Epithelial cell of proximal tubule (primary cell): ENCODE measurements at regions not wholly inside any gene's neighbourhood (a gene's known extent, or its start where the extent isn't known, plus 50 kb on each side); places are given as distances from the start of the nearest gene placed in this dataset.

Experiments
- DNase-seq: peaks from one replicate; pipeline ENCODE4 v3.0.0-alpha.2; 2011; ENCODE audit warnings: low read depth
- H3K4me3 ChIP-seq: 2 replicates; pipeline ENCODE4 v1.5.1; 2011; ENCODE audit warnings: low read depth, mild to moderate bottlenecking, low read length
- TF ChIP-seq, protein P1 (sequence below): conservative IDR thresholded peaks from 2 replicates; pipeline ENCODE4 v1.5.1; 2012; ENCODE audit warnings: low read depth, mild to moderate bottlenecking, low read length

DNA sequence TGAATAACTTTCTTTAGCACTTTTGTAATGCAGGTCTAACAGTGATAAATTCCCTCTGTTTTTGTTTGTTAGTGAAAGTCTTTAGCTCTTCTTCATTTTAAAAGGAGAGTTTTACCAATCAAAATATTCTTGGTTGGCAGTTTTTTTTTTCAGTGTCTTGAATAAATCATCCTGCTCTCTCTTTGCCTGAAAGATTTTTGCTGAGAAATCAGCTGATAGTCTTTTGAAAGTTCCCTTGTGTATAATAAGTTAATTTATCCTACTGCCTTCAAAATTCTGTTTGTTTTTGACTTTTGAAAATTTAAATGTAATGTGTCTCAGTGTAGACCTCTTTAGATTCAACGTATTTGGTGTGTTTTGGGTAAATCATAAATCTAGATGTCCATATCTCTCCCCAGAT lies 205.7 kb upstream of the NXPH2 start:
- DNase-seq, result no peak
- H3K4me3 ChIP-seq, result no peak overlapping the region
- TF ChIP-seq, protein P1, sequence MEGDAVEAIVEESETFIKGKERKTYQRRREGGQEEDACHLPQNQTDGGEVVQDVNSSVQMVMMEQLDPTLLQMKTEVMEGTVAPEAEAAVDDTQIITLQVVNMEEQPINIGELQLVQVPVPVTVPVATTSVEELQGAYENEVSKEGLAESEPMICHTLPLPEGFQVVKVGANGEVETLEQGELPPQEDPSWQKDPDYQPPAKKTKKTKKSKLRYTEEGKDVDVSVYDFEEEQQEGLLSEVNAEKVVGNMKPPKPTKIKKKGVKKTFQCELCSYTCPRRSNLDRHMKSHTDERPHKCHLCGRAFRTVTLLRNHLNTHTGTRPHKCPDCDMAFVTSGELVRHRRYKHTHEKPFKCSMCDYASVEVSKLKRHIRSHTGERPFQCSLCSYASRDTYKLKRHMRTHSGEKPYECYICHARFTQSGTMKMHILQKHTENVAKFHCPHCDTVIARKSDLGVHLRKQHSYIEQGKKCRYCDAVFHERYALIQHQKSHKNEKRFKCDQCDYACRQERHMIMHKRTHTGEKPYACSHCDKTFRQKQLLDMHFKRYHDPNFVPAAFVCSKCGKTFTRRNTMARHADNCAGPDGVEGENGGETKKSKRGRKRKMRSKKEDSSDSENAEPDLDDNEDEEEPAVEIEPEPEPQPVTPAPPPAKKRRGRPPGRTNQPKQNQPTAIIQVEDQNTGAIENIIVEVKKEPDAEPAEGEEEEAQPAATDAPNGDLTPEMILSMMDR, result no peak

DNA sequence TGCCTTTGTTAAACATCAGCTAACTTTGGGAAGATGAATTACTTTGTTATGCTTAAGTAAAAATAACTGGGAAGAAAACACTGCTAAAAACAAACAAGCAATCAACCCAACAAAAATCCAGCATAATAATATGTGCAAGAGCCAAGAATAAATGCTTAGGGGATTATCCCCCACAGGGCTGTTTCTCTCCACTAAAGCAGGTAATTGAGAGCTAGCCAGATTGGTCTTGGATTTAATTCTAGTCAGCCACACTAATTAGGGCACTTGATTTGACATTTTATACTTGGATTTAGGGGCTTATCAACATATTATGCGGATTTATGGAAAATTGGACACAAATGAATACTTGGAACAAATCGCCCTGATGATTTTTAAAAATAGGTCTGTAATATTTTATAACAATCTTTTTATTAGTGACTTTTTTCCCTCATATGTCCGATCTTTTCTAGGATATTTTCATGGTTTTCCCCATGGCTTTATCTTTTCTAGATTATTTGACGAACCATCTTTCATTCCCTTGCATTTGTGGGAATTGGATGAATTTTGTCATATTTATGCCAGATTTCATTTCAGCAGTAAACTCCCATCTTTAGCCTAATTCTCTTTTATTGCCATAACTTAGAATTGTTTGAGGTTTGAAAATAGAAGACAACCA lies 199.1 kb upstream of the NXPH2 start:
- DNase-seq, result no peak
- TF ChIP-seq, protein P1, result no peak
- no peak overlapping the region for H3K4me3 ChIP-seq

DNA sequence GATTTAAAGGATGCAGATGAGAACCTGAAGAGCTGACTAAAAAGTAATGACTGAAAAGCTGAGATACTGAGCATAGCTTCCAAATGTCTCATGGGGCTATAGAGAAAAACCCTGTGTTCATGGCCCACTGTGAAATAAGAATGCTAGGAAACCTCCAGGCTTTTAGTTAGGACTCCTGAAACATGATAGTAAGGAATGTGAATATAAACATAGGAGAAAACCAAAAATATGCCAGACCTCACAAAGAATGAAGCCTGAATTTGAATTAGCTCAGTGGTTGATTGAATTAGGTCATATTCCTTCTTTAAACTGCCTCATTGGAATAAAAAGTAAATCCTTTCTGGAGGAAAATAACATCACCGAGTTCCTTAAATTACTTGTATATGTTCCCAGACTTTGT lies 194.5 kb upstream of the NXPH2 start:
- DNase-seq, result no peak
- H3K4me3 ChIP-seq, result no peak overlapping the region
- TF ChIP-seq, protein P1, result no peak

DNA sequence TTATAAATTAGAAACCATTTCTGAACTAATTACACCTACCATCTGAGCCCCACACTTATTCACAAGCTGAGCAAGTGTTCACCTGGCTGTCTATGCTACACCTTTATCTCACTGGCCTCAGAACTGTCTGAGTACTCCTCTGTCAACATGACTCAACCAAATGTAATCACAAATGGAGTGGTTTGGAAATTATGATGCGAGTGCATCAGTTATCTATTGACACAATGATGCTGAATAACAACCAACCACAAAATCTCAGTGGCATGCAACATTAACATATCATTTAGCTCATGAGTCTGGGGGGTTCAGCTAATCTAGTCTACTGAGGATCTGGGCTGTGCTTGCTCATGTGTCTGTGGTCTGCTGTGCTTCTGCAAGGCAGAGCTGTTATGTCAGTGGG lies 184.2 kb upstream of the NXPH2 start:
- H3K4me3 ChIP-seq, result no peak overlapping the region
- TF ChIP-seq, protein P1, result no peak
- no peak for DNase-seq

DNA sequence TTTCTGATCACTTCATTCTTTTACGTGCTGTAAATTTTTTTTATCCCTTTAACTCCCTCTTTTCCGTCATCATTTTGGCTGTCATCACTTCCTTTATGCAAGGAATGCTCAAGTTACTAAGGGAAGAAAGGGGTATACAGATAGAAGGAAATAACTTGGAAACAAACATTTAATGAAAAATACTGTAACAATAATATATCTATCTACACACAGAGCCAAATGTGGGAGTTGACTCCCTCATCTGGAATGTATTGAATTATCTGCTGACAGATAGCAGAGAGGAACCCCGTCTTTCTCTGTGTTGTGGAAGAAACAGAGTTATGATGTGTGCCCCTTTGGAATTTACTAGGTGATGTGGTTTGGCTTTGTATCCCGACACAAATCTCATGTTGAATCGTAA lies 182.5 kb upstream of the NXPH2 start:
- DNase-seq, result no peak
- no peak overlapping the region for H3K4me3 ChIP-seq
- TF ChIP-seq, protein P1, result no peak

DNA sequence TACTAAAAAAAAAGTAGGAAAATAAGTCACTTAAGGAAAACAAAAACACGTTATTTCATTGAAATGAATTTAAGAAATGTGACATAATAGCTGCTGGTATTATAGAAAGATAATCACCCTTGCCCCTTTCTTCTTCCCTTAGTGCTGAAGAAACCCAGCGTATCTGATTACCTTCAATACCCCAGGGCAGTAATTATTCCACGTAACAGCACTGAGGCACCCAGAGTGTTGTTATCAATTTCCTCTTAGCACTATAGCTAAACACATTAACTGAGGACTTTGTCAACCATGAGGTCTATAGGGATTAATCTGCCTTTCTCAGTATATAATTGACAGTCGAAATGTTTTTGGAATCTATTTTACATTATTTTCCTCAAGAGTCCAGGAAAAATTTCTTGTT lies 180.0 kb upstream of the NXPH2 start:
- no peak overlapping the region for H3K4me3 ChIP-seq
- TF ChIP-seq, protein P1, result no peak
- no peak for DNase-seq

DNA sequence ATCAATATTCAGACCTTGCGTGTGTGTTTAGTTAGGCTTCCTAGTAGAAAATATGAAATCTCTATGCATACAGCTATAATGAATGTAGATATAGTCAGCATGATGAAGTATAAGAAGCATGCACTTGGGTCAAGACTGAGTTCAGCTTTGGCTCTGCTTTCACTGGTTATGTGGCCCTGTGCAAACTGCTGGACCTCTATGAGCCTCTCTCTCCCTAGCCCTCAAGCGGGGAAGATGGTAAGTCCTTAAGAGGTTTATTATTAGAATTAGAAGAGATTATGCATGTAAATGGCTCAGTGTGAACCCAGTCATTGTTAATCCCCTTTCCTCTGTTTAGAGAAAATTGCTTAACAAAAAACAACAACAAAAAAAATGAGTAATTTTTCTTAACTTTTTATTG lies 178.8 kb upstream of the NXPH2 start:
- no peak for DNase-seq
- no peak overlapping the region for H3K4me3 ChIP-seq
- TF ChIP-seq, protein P1, result no peak
